CD14-positive monocyte (primary cell): ENCODE measurements at regions not wholly inside any gene's neighbourhood (a gene's known extent, or its start where the extent isn't known, plus 50 kb on each side); places are given as distances from the start of the nearest gene placed in this dataset.

ENCODE experiments used
- DNase-seq, 3 donors: peaks; one replicate each; pipeline ENCODE4 v3.0.0-alpha.2; 2011 to 2022
- H2AFZ ChIP-seq: 2 replicates; pipeline ENCODE4 v1.6.0; 2012; ENCODE audit warnings: mild to moderate bottlenecking, low read depth, low read length, inconsistent platforms; ENCODE audit not compliant: insufficient read depth, poor library complexity, severe bottlenecking
- H3K27ac ChIP-seq, 2 donors: 1 replicate in 1 of 2; 2 replicates in 1 of 2; pipeline ENCODE4 v1.5.1; 2012 to 2013; ENCODE audit warnings: low read length in 2 of 2, control low read depth in 1 of 2, inconsistent platforms in 1 of 2, low read depth in 1 of 2, mild to moderate bottlenecking in 1 of 2
- H3K27me3 ChIP-seq, 2 donors: one replicate each; pipeline versions ENCODE4 v1.6.0 to v1.6.1; 2011 to 2013; ENCODE audit warnings: low read length in 2 of 2; ENCODE audit not compliant: control insufficient read depth in 2 of 2, insufficient read depth in 2 of 2
- H3K36me3 ChIP-seq, 2 donors: replicated peaks in 1 of 2; 1 replicate in 1 of 2; 2 replicates in 1 of 2; pipeline versions ENCODE4 v1.5.1 to v1.6.1; 2012 to 2013; ENCODE audit warnings: low read length in 2 of 2, control low read depth in 1 of 2, inconsistent platforms in 1 of 2, mild to moderate bottlenecking in 1 of 2; ENCODE audit not compliant: insufficient read depth in 2 of 2, control insufficient read depth in 1 of 2
- H3K4me1 ChIP-seq, 2 donors: 1 replicate in 1 of 2; 2 replicates in 1 of 2; pipeline versions ENCODE4 v1.5.1 to v1.6.1; 2012 to 2013; ENCODE audit warnings: low read length in 2 of 2, control low read depth in 1 of 2, inconsistent platforms in 1 of 2, mild to moderate bottlenecking in 1 of 2, moderate library complexity in 1 of 2; ENCODE audit not compliant: insufficient read depth in 2 of 2, control insufficient read depth in 1 of 2
- H3K4me2 ChIP-seq: replicated peaks from 2 replicates; pipeline ENCODE3; 2012; ENCODE audit warnings: low read length, moderate library complexity, mild to moderate bottlenecking; ENCODE audit not compliant: poor library complexity, severe bottlenecking; ENCODE audit errors: extremely low read depth
- H3K4me3 ChIP-seq, 3 experiments: fragments of 200-600 bp in 1 of 3; sonication (generic) in 1 of 3; replicated peaks in 1 of 3; 1 replicate in 2 of 3; 2 replicates in 1 of 3; pipeline ENCODE4 v1.5.1; 2011 to 2013; ENCODE audit warnings: low read length in 3 of 3, mild to moderate bottlenecking in 3 of 3, control low read depth in 2 of 3, low read depth in 2 of 3, inconsistent platforms in 1 of 3, moderate library complexity in 1 of 3
- H3K79me2 ChIP-seq: 2 replicates; pipeline ENCODE4 v1.6.0; 2012; ENCODE audit warnings: mild to moderate bottlenecking, control low read depth, inconsistent platforms, low read length, moderate library complexity; ENCODE audit not compliant: insufficient read depth
- H3K9ac ChIP-seq: 2 replicates; pipeline ENCODE4 v1.6.0; 2017; ENCODE audit warnings: low read length, mild to moderate bottlenecking; ENCODE audit not compliant: insufficient read depth, poor library complexity, severe bottlenecking
- H3K9me3 ChIP-seq, 2 donors: replicated peaks in 1 of 2; 1 replicate in 1 of 2; 2 replicates in 1 of 2; pipeline versions ENCODE4 v1.5.1 to v1.6.1; 2012 to 2013; ENCODE audit warnings: low read length in 2 of 2, control low read depth in 1 of 2; ENCODE audit not compliant: control insufficient read depth in 1 of 2, insufficient read depth in 1 of 2
- H4K20me1 ChIP-seq: 2 replicates; pipeline ENCODE4 v1.6.0; 2012; ENCODE audit warnings: mild to moderate bottlenecking, low read length, control low read depth, moderate library complexity; ENCODE audit not compliant: insufficient read depth
- H3K27ac Mint-ChIP-seq, 7 donors: one replicate each; pipeline ENCODE4 v1.8.0; 2020; ENCODE audit warnings: mild to moderate bottlenecking in 7 of 7, mixed read lengths in 7 of 7, moderate library complexity in 6 of 7, inconsistent platforms in 2 of 7
- H3K27me3 Mint-ChIP-seq, 3 donors: one replicate each; pipeline ENCODE4 v1.8.0; 2021 to 2022; ENCODE audit warnings: low read depth in 3 of 3, mild to moderate bottlenecking in 3 of 3, mixed read lengths in 3 of 3, moderate library complexity in 3 of 3, inconsistent platforms in 1 of 3
- H3K36me3 Mint-ChIP-seq, 2 donors: one replicate each; pipeline ENCODE4 v1.8.0; 2020; ENCODE audit warnings: mixed read lengths in 2 of 2, inconsistent platforms in 1 of 2, mild to moderate bottlenecking in 1 of 2
- H3K4me1 Mint-ChIP-seq: one replicate; pipeline ENCODE4 v1.8.0; 2020; ENCODE audit warnings: mild to moderate bottlenecking, mixed read lengths
- H3K4me3 Mint-ChIP-seq, 2 donors: one replicate each; pipeline ENCODE4 v1.8.0; 2020; ENCODE audit warnings: mild to moderate bottlenecking in 2 of 2, mixed read lengths in 2 of 2, moderate library complexity in 1 of 2
- H3K9me3 Mint-ChIP-seq, 7 donors: one replicate each; pipeline ENCODE4 v1.8.0; 2020 to 2022; ENCODE audit warnings: mixed read lengths in 7 of 7, mild to moderate bottlenecking in 6 of 7, moderate library complexity in 6 of 7, inconsistent platforms in 2 of 7
- CTCF ChIP-seq: fragments of 200-600 bp; IDR thresholded peaks from one replicate; pipeline ENCODE4 v1.8.0; 2022; ENCODE audit warnings: antibody characterized with exemption, mild to moderate bottlenecking
- WGBS: methylation state at CpG from one replicate; pipeline ENCODE4 v1.1.5; 2013; ENCODE audit warnings: missing lambda C conversion rate; ENCODE audit not compliant: insufficient coverage; 5-methylcytosine and 5-hydroxymethylcytosine counted together
- intact Hi-C, 2 donors: fragments of 100-400 bp; cut with micrococcal nuclease; formaldehyde crosslinking; loops; one replicate each; pipeline versions ENCODE4 v1.15.0 to v1.15.1; 2023

DNA sequence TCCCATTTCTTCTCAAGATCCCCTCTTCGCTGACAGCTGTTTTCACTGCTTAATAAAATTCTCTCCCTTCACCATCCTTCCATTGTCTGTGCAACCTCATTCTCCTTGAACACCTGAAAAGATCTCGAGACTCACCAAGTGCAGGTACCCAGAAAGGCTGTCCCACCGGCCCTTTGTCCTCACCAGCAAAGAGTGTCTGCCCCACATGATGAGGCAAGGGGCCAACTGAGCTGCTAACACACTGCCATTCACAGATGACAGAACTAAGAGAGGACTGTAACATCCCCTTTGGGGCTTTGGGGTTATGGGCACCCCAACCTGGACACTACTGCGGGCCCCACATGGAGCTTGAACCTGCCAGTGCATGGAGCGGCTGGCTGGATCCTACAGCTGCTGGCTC, 771.4 kb upstream of the MIR17HG start:
- no peak overlapping the region for H3K4me3 ChIP-seq
- no peaks in the 10 kb centered on the region for H3K36me3 ChIP-seq
- Mint-ChIP-seq H3K27me3 (no peaks in the 10 kb centered on the region), H3K36me3 (no peaks in the 10 kb centered on the region), H3K4me1 (no peaks in the 10 kb centered on the region), H3K27ac (no peak overlapping the region), H3K9me3 (peaks cover 0 to 10% (median 2%) of the 10 kb centered on the region in 7 donors), H3K4me3 (no peak overlapping the region)
- DNase-seq = no peak
- peaks cover 0 to 6% of the 10 kb centered on the region in 2 donors for H3K9me3 ChIP-seq
- WGBS = 77% methylated on average over 5 of the region's 5 CpGs
- no peaks in the 10 kb centered on the region for H3K27me3 ChIP-seq
- H3K4me2 ChIP-seq = no peak overlapping the region
- TF ChIP-seq CTCF = no peak
- intact Hi-C loops = no loop called here
- no peak overlapping the region for H3K9ac ChIP-seq
- no peaks in the 10 kb centered on the region for H3K4me1 ChIP-seq
- no peak overlapping the region for H2AFZ ChIP-seq
- H3K27ac ChIP-seq = no peak overlapping the region
- no peaks in the 10 kb centered on the region for H3K79me2 ChIP-seq
- no peaks in the 10 kb centered on the region for H4K20me1 ChIP-seq

GRCh38 chr13:90577726-90578125, 769.8 kb upstream of the MIR17HG start:
- no peak for TF ChIP-seq CTCF
- Mint-ChIP-seq H3K4me3 (no peak overlapping the region), H3K9me3 (peaks cover 0 to 8% (median 0%) of the 10 kb centered on the region in 7 donors), H3K27me3 (no peaks in the 10 kb centered on the region), H3K36me3 (no peaks in the 10 kb centered on the region), H3K4me1 (no peaks in the 10 kb centered on the region), H3K27ac (no peak overlapping the region)
- WGBS = no CpG with 5 or more reads among the region's 2 CpGs
- Histone ChIP-seq H3K9ac (no peak overlapping the region), H3K4me2 (no peak overlapping the region), H3K36me3 (no peaks in the 10 kb centered on the region), H3K4me3 (no peak overlapping the region), H3K4me1 (no peaks in the 10 kb centered on the region), H2AFZ (no peak overlapping the region), H4K20me1 (no peaks in the 10 kb centered on the region), H3K27ac (no peak overlapping the region), H3K27me3 (no peaks in the 10 kb centered on the region), H3K9me3 (peaks cover 0 to 6% of the 10 kb centered on the region in 2 donors), H3K79me2 (no peaks in the 10 kb centered on the region)
- DNase-seq = no peak
- intact Hi-C loops = no loop called here
